IMR-90 (cell line): ENCODE measurements at regions not wholly inside any gene's neighbourhood (a gene's known extent, or its start where the extent isn't known, plus 50 kb on each side); places are given as distances from the start of the nearest gene placed in this dataset.

ENCODE experiments used
- POLR2A ChIP-seq: IDR thresholded peaks from 2 replicates; pipeline ENCODE4 v1.6.1; 2012; ENCODE audit warnings: mild to moderate bottlenecking, low read depth, low read length
- TF ChIP-seq, protein P1 (sequence below): conservative IDR thresholded peaks from 2 replicates; pipeline ENCODE4 v1.5.1; 2012; ENCODE audit warnings: mild to moderate bottlenecking, low read depth, low read length, improper control_type of control experiment
- TF ChIP-seq, protein P2 (sequence below): fragments of 150-350 bp; IDR thresholded peaks from 2 replicates; pipeline ENCODE4 v1.6.1; 2017; ENCODE audit warnings: mild to moderate bottlenecking, antibody characterized with exemption, low read length, low read depth

DNA sequence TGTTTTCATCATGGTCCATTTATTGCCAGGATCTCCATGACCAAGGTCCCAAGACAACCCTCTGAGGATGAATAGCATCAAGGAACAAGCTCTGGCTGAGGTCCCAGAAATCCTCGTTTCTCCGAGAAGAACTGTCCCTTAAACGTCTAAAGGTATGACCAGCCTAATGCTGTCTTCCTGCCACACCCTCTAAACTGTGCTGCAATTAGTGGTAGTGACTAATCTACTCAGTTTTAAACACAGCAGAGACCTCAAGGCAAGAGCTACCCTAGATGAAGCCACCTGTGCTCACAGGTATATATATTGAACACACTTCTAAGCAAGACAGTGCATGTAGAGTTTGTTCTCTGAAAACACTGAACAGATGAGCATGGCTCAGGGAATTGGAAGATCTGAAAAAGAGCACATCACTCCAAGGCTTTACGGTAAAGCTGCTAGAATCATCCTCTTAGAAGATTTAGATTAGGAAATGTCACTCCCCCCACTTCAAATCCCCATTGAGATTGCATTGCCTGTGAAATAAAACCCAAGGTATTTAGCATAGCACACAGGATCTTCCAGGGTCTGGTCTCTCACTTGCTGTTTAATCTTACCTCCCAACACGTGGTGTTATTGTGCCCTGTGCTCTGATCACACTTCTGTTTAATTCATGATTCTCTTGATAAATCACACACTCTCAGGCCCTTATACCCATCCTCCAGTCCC lies 173.9 kb upstream of the VCX3A start:
- TF ChIP-seq, protein P1, sequence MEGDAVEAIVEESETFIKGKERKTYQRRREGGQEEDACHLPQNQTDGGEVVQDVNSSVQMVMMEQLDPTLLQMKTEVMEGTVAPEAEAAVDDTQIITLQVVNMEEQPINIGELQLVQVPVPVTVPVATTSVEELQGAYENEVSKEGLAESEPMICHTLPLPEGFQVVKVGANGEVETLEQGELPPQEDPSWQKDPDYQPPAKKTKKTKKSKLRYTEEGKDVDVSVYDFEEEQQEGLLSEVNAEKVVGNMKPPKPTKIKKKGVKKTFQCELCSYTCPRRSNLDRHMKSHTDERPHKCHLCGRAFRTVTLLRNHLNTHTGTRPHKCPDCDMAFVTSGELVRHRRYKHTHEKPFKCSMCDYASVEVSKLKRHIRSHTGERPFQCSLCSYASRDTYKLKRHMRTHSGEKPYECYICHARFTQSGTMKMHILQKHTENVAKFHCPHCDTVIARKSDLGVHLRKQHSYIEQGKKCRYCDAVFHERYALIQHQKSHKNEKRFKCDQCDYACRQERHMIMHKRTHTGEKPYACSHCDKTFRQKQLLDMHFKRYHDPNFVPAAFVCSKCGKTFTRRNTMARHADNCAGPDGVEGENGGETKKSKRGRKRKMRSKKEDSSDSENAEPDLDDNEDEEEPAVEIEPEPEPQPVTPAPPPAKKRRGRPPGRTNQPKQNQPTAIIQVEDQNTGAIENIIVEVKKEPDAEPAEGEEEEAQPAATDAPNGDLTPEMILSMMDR: no peak
- TF ChIP-seq POLR2A: no peak
- TF ChIP-seq, protein P2, sequence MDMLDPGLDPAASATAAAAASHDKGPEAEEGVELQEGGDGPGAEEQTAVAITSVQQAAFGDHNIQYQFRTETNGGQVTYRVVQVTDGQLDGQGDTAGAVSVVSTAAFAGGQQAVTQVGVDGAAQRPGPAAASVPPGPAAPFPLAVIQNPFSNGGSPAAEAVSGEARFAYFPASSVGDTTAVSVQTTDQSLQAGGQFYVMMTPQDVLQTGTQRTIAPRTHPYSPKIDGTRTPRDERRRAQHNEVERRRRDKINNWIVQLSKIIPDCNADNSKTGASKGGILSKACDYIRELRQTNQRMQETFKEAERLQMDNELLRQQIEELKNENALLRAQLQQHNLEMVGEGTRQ: no peak
